Ovary (tissue), 7 donors: ENCODE measurements at regions not wholly inside any gene's neighbourhood (a gene's known extent, or its start where the extent isn't known, plus 50 kb on each side); places are given as distances from the start of the nearest gene placed in this dataset.

Source experiments
- DNase-seq, 5 donors: peaks; one replicate each; pipeline ENCODE4 v3.0.0-alpha.2; 2019 to 2020
- H3K27ac ChIP-seq, 2 donors: fragments of 200-600 bp; one replicate each; pipeline versions ENCODE4 v1.5.1 to v1.8.0; 2019 to 2022
- H3K27me3 ChIP-seq: fragments of 200-600 bp; one replicate; pipeline ENCODE4 v1.8.0; 2022
- H3K36me3 ChIP-seq: fragments of 200-600 bp; sonication (generic); one replicate; pipeline ENCODE4 v1.5.1; 2019
- H3K4me1 ChIP-seq: one replicate; pipeline ENCODE4 v1.8.1; 2013; ENCODE audit warnings: mild to moderate bottlenecking, moderate library complexity; ENCODE audit not compliant: insufficient read depth
- H3K4me3 ChIP-seq: fragments of 200-600 bp; sonication (generic); one replicate; pipeline ENCODE4 v1.5.1; 2017
- H3K9me3 ChIP-seq, 2 donors: fragments of 200-600 bp in 1 of 2; sonication (generic) in 1 of 2; one replicate each; pipeline versions ENCODE4 v1.5.1 to v1.8.1; 2013 to 2019; ENCODE audit warnings: mild to moderate bottlenecking in 1 of 2, moderate library complexity in 1 of 2
- EP300 ChIP-seq: sonication (generic); formaldehyde crosslinking; IDR thresholded peaks from one replicate; pipeline ENCODE4 v1.6.1; 2017; ENCODE audit warnings: antibody characterized with exemption
- POLR2A ChIP-seq: fragments of 450-650 bp; IDR thresholded peaks from one replicate; pipeline ENCODE4 v1.6.1; 2017; ENCODE audit warnings: antibody characterized with exemption, mild to moderate bottlenecking, moderate library complexity
- WGBS, 3 donors: extraction: QIAGEN DNeasy Blood & Tissue Kit in 1 of 3; methylation state at CpG; one replicate each; pipeline versions ENCODE4 v1.1.5 to v1.1.7; 2013 to 2017; 5-methylcytosine and 5-hydroxymethylcytosine counted together
- intact Hi-C, 4 donors: fragments of 100-400 bp; cut with DNase I; formaldehyde crosslinking; loops; one replicate each; pipeline versions ENCODE4 v1.11.0 to v1.15.1; 2022 to 2023
- TF ChIP-seq, protein P1 (sequence below), 3 donors: fragments of 450-650 bp in 2 of 3; fragments of 200-600 bp in 1 of 3; IDR thresholded peaks; one replicate each; pipeline versions ENCODE4 v1.5.1 to v1.8.0; 2016 to 2022; ENCODE audit warnings: antibody characterized with exemption in 3 of 3, mild to moderate bottlenecking in 1 of 3
- donor health status: DM: no; HTN: no; CAD: no; lungs with moderate emphysema.
- donor health status: DM: no; HTN: no; CAD: no.
- donor health status: Bipolar disorder and iron deficiency.
- donor health status: DM: no; HTN: no; CAD: no.
- donor health status: DM: yes; HTN: yes; CAD: no.

DNA sequence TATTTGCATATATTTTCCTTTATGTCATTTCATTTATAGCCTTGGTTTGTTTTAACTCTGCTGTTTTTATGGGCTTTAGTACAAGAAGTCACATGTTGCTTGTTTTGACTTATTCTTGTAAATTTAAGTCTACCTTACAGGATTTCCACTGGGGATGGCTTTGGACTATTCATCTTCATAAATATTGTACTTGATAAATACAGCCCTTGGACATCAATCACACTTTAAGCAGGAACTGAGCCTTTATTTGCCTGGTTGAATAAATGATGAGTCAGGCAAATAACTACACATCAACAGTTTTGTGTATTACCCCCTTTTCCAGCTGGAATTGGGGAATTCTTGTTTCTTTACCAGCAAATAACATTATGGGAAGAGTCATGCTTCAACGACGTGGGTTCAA is 286.0 kb downstream of the CNTN3 start:
- WGBS, 3 donors, result 79 to 92% (median 81%) methylated on average over 2 of the region's 2 CpGs
- no peaks in the 10 kb centered on the region for H3K27me3 ChIP-seq
- intact Hi-C loops, result loop anchor here in 1 of 4 donors (2.0 kb wide), 1 partner anchor 48 kb away; no protein-coding TSS in a partner anchor
- no peak for DNase-seq
- H3K4me1 ChIP-seq, result no peaks in the 10 kb centered on the region
- H3K9me3 ChIP-seq, result no peaks in the 10 kb centered on the region
- TF ChIP-seq, protein P1, sequence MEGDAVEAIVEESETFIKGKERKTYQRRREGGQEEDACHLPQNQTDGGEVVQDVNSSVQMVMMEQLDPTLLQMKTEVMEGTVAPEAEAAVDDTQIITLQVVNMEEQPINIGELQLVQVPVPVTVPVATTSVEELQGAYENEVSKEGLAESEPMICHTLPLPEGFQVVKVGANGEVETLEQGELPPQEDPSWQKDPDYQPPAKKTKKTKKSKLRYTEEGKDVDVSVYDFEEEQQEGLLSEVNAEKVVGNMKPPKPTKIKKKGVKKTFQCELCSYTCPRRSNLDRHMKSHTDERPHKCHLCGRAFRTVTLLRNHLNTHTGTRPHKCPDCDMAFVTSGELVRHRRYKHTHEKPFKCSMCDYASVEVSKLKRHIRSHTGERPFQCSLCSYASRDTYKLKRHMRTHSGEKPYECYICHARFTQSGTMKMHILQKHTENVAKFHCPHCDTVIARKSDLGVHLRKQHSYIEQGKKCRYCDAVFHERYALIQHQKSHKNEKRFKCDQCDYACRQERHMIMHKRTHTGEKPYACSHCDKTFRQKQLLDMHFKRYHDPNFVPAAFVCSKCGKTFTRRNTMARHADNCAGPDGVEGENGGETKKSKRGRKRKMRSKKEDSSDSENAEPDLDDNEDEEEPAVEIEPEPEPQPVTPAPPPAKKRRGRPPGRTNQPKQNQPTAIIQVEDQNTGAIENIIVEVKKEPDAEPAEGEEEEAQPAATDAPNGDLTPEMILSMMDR (IDR thresholded peaks at IDR 0.05), result no peak
- TF ChIP-seq EP300, result no peak
- no peak for TF ChIP-seq POLR2A
- H3K27ac ChIP-seq, result no peak overlapping the region
- H3K36me3 ChIP-seq, result no peaks in the 10 kb centered on the region
- H3K4me3 ChIP-seq, result no peak overlapping the region

DNA sequence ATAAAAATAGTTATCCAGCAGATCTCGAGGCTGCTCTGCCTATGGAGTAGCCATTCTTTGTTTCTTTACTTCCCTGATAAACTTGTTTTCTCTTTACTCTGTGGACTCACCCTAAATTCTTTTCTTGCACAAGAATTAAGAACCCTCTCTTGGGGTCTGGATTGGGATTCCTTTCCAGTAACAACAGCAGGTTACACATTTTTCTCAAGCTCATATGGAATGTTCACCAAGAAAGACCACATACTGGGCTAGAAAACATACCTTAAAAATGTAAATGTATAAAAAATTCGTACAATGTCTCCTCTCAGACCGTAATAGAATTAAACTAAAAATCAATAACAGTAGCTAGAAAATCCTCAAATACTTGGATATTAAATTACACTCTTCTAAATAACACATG is 299.2 kb downstream of the CNTN3 start:
- Histone ChIP-seq H3K27ac (no peak overlapping the region), H3K4me3 (no peak overlapping the region), H3K36me3 (no peaks in the 10 kb centered on the region), H3K9me3 (no peaks in the 10 kb centered on the region), H3K27me3 (no peaks in the 10 kb centered on the region), H3K4me1 (no peaks in the 10 kb centered on the region)
- WGBS, 3 donors, result 68 to 83% (median 76%) methylated on average over 3 of the region's 3 CpGs
- TF ChIP-seq POLR2A, result no peak
- TF ChIP-seq EP300, result no peak
- TF ChIP-seq, protein P1 (IDR thresholded peaks at IDR 0.05), result no peak
- intact Hi-C loops, result no loop called here
- no peak for DNase-seq

DNA sequence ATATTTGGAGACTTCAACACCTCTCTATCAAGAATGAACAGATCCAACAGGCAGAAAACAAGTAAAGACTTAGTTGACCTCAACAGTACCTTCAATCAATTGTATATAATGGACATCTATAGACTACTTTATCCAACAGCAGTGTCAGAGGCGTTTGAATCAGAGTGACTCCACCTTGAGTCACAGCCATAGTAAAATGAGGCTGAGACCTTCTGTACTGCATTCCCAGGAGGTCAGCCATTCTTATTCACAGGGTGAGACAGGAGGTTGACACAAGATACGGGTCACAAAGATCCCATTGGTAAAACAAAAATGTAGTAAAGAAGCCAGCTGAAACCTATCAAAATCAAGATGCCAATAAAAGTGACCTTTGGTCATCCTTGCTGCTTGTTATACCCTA is 299.8 kb downstream of the CNTN3 start:
- TF ChIP-seq, protein P1 (IDR thresholded peaks at IDR 0.05), result no peak
- no peak for TF ChIP-seq EP300
- no peak for TF ChIP-seq POLR2A
- intact Hi-C loops, result no loop called here

DNA sequence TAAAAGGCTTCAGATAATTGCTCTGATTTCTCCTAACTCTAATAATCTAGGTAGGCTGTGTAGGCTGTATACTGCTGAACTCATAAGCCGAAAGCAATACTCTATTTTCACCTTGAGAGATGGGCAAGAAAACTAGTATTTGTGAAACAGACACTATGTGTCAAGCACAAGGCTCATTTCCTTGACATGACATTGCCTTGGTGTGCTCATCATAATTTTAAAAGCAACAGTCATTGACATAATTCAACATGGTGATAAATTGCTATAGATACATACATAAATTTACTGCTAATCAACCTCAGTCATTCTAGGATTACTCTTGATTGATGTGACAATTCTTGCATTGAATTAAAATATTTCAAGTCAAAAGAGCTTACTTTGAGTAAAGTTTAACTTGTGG is 304.7 kb downstream of the CNTN3 start:
- Histone ChIP-seq H3K4me1 (no peaks in the 10 kb centered on the region), H3K9me3 (no peaks in the 10 kb centered on the region), H3K27ac (no peak overlapping the region), H3K4me3 (no peak overlapping the region), H3K27me3 (no peaks in the 10 kb centered on the region), H3K36me3 (no peaks in the 10 kb centered on the region)
- intact Hi-C loops, result no loop called here
- WGBS, 3 donors, result 94 to 97% (median 95%) methylated on average over 1 of the region's 1 CpG
- DNase-seq, result no peak
- no peak for TF ChIP-seq EP300
- no peak for TF ChIP-seq POLR2A
- TF ChIP-seq, protein P1 (IDR thresholded peaks at IDR 0.05), result no peak

More for the DNA sequence above, 299.8 kb downstream of the CNTN3 start:
- Histone ChIP-seq H3K27ac (no peak overlapping the region), H3K36me3 (no peaks in the 10 kb centered on the region), H3K9me3 (no peaks in the 10 kb centered on the region), H3K4me1 (no peaks in the 10 kb centered on the region), H3K4me3 (no peak overlapping the region), H3K27me3 (no peaks in the 10 kb centered on the region)
- DNase-seq, result no peak
- 73 to 87% (median 77%) methylated on average over 2 of the region's 2 CpGs for WGBS, 3 donors

DNA sequence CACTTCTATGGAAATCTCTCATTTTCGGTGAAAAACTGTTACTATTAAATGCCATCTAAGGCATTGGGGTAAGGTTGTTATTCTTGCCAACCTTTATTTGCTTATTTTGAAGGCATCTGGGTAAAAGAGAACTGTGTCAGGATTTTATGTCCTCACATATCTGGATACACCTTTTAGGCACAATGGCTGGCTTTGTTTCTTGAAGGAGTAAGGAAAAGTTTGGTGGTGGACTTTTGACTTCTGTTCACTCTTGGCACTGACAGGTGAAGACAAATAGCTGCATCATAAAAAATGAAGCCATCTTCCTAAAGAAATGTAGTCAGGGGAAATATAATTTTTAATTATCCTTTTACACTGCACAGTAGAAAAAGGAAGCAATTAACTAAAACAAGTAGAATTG is 310.0 kb downstream of the CNTN3 start:
- no peaks in the 10 kb centered on the region for H3K36me3 ChIP-seq
- intact Hi-C loops, result no loop called here
- no peaks in the 10 kb centered on the region for H3K4me1 ChIP-seq
- H3K9me3 ChIP-seq, result no peaks in the 10 kb centered on the region
- WGBS, 3 donors, result 84 to 91% (median 89%) methylated on average over 1 of the region's 1 CpG
- no peak for DNase-seq
- no peaks in the 10 kb centered on the region for H3K27me3 ChIP-seq
- H3K27ac ChIP-seq, result no peak overlapping the region
- H3K4me3 ChIP-seq, result no peak overlapping the region
- no peak for TF ChIP-seq POLR2A
- no peak for TF ChIP-seq EP300
- TF ChIP-seq, protein P1 (IDR thresholded peaks at IDR 0.05), result no peak
